Type B pancreatic cell (in vitro differentiated cells): ENCODE measurements at regions not wholly inside any gene's neighbourhood (a gene's known extent, or its start where the extent isn't known, plus 50 kb on each side); places are given as distances from the start of the nearest gene placed in this dataset.

ENCODE experiments used
- DNase-seq: peaks from one replicate; pipeline ENCODE4 v3.0.0; 2021; ENCODE audit warnings: mixed read lengths; ENCODE audit not compliant: unreplicated experiment; ENCODE audit errors: extremely low spot score
- H3K27ac Mint-ChIP-seq: 2 replicates; pipeline ENCODE4 v1.8.0; 2021; ENCODE audit warnings: mild to moderate bottlenecking, mixed read lengths
- H3K27me3 Mint-ChIP-seq: 2 replicates; pipeline ENCODE4 v1.8.0; 2021; ENCODE audit warnings: mixed read lengths
- H3K36me3 Mint-ChIP-seq: 2 replicates; pipeline ENCODE4 v1.8.0; 2021; ENCODE audit warnings: mixed read lengths
- H3K4me1 Mint-ChIP-seq: one replicate; pipeline ENCODE4 v1.8.0; 2021; ENCODE audit warnings: mixed read lengths; ENCODE audit not compliant: unreplicated experiment
- H3K4me3 Mint-ChIP-seq: 2 replicates; pipeline ENCODE4 v1.8.0; 2021; ENCODE audit warnings: mild to moderate bottlenecking, mixed read lengths
- H3K9me3 Mint-ChIP-seq: 2 replicates; pipeline ENCODE4 v1.8.0; 2021; ENCODE audit warnings: mixed read lengths
- CTCF ChIP-seq: fragments of 200-600 bp; sonication (generic); conservative IDR thresholded peaks from 2 replicates; pipeline ENCODE4 v1.5.0; 2021; ENCODE audit warnings: antibody characterized with exemption, mild to moderate bottlenecking

GRCh38 chr18:67951137-67951536, 434.6 kb upstream of the DSEL start:
- H3K27ac Mint-ChIP-seq = no peak overlapping the region
- H3K4me1 Mint-ChIP-seq = no peaks in the 10 kb centered on the region
- no peak overlapping the region for H3K4me3 Mint-ChIP-seq
- no peak for TF ChIP-seq CTCF
- H3K27me3 Mint-ChIP-seq = peaks cover 3% of the 10 kb centered on the region
- DNase-seq = no peak
- no peaks in the 10 kb centered on the region for H3K9me3 Mint-ChIP-seq
- H3K36me3 Mint-ChIP-seq = no peaks in the 10 kb centered on the region

DNA sequence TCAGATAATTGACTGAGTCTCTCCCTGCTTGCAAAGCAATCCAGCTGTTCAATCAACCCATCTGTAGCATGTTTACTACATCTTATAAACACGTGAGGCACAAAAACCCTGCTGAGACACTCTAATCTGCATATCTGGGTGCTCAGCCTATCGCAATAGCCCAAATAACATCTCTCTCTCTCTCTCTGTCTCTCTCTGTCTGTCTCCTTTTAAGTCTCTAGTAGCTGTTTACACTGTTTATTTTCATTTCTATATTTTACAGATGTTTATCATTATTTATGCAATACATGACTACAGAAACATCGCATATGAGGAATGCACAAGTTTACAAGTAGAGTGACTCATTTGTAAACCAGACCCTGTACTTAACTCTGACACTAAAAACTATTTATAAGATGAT, 422.1 kb upstream of the DSEL start:
- Mint-ChIP-seq H3K27me3 (peaks cover 3% of the 10 kb centered on the region), H3K36me3 (no peaks in the 10 kb centered on the region), H3K4me3 (no peak overlapping the region)

GRCh38 chr18:67935638-67936037, 419.1 kb upstream of the DSEL start:
- Mint-ChIP-seq H3K27me3 (peaks cover 3% of the 10 kb centered on the region), H3K4me3 (no peak overlapping the region), H3K27ac (no peak overlapping the region), H3K4me1 (no peaks in the 10 kb centered on the region), H3K9me3 (no peaks in the 10 kb centered on the region), H3K36me3 (no peaks in the 10 kb centered on the region)
- DNase-seq = no peak
- no peak for TF ChIP-seq CTCF

More for the DNA sequence above, 422.1 kb upstream of the DSEL start:
- DNase-seq = no peak
- no peak for TF ChIP-seq CTCF
- no peak overlapping the region for H3K27ac Mint-ChIP-seq
- no peaks in the 10 kb centered on the region for H3K9me3 Mint-ChIP-seq
- no peaks in the 10 kb centered on the region for H3K4me1 Mint-ChIP-seq

- DNase-seq = no peak
- no peaks in the 10 kb centered on the region for H3K4me1 Mint-ChIP-seq
- H3K9me3 Mint-ChIP-seq = no peaks in the 10 kb centered on the region
- peaks cover 3% of the 10 kb centered on the region for H3K27me3 Mint-ChIP-seq
- H3K4me3 Mint-ChIP-seq = no peak overlapping the region
- no peaks in the 10 kb centered on the region for H3K36me3 Mint-ChIP-seq
- no peak for TF ChIP-seq CTCF
- H3K27ac Mint-ChIP-seq = no peak overlapping the region
Measured at GRCh38 chr18:67933271-67933670, 416.8 kb upstream of the DSEL start.

- H3K4me1 Mint-ChIP-seq = no peaks in the 10 kb centered on the region
- H3K4me3 Mint-ChIP-seq = no peak overlapping the region
- no peaks in the 10 kb centered on the region for H3K36me3 Mint-ChIP-seq
- H3K27ac Mint-ChIP-seq = no peak overlapping the region
- TF ChIP-seq CTCF = no peak
- H3K27me3 Mint-ChIP-seq = peaks cover 3% of the 10 kb centered on the region
- H3K9me3 Mint-ChIP-seq = no peaks in the 10 kb centered on the region
- no peak for DNase-seq
Measured at GRCh38 chr18:67932271-67932670, 415.8 kb upstream of the DSEL start.
